ENCODE measurements at regions not wholly inside any gene's neighbourhood (a gene's known extent, or its start where the extent isn't known, plus 50 kb on each side); places are given as distances from the start of the nearest gene placed in this dataset.

DNA sequence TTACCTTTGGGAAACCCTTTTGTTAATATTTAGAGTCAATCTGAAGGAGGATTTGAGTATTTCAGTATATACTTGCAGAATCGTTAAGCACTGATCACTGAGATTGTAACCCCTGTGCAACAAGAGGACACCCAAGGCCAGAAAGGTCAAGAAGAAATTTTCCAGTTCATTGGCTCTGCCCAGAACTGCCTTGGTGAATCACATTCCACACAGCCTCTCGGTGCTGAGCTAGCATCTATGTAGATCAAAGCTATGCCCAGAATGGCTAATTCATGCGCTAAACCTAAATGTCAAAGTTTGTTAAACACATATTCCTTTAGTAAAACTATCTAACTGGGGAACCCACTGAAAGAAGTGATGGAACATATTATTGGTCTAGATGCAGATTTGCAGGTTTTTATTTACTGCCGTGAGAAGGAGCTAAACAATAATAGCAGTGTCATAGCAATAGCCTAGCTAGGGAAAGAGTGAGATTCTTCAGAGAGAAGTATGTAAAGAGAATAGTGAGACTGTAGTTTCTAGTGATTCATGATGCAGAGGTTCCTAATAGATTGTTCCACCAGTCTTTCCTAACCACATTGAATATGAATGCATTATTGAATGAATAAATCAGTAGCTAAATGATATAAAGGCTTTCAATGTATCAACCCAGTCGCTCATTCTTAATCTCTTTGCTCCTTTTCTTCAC is 423.2 kb upstream of the CRIM1 start:
- DNase-seq (no peak), ATAC-seq (no peak)
- Histone ChIP-seq H3K36me3 (no peaks in the 10 kb centered on the region), H3K27ac (no peak overlapping the region), H3K4me3 (no peak overlapping the region), H3K27me3 (peaks cover 0 to 6% (median 0%) of the 10 kb centered on the region in 7 donors), H3K9me3 (no peaks in the 10 kb centered on the region), H3K4me1 (no peaks in the 10 kb centered on the region)
- TF ChIP-seq, protein P1, sequence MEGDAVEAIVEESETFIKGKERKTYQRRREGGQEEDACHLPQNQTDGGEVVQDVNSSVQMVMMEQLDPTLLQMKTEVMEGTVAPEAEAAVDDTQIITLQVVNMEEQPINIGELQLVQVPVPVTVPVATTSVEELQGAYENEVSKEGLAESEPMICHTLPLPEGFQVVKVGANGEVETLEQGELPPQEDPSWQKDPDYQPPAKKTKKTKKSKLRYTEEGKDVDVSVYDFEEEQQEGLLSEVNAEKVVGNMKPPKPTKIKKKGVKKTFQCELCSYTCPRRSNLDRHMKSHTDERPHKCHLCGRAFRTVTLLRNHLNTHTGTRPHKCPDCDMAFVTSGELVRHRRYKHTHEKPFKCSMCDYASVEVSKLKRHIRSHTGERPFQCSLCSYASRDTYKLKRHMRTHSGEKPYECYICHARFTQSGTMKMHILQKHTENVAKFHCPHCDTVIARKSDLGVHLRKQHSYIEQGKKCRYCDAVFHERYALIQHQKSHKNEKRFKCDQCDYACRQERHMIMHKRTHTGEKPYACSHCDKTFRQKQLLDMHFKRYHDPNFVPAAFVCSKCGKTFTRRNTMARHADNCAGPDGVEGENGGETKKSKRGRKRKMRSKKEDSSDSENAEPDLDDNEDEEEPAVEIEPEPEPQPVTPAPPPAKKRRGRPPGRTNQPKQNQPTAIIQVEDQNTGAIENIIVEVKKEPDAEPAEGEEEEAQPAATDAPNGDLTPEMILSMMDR (IDR thresholded peaks at IDR 0.05), result no peak
- WGBS, 2 donors, result 84 to 86% methylated on average over 5 of the region's 5 CpGs
- intact Hi-C loops (cut with DNase I), result no loop called here

DNA sequence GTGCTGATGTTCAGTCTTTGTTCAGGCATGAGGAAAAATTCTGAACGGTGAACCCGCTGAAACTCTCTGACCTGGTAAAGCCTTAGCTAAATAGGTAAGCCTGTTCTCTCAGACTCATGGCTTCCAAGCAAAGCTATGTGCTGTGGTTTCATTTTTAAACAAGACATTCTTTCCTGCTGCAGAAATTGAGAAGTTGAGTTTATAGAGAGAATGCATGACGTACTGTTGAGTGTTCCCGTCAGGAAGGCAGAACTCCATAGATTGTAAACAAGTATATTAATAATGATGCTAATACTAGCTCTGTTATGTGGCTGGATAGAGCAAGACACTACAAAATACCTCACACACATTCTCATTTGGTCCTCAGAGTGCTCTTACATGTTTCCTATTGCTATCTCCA is 424.0 kb upstream of the CRIM1 start:
- TF ChIP-seq, protein P1 (IDR thresholded peaks at IDR 0.05), result no peak
- Histone ChIP-seq H3K4me3 (no peak overlapping the region), H3K27ac (no peak overlapping the region), H3K36me3 (no peaks in the 10 kb centered on the region), H3K9me3 (no peaks in the 10 kb centered on the region), H3K27me3 (peaks cover 0 to 6% (median 0%) of the 10 kb centered on the region in 7 donors), H3K4me1 (no peaks in the 10 kb centered on the region)
- intact Hi-C loops (cut with DNase I), result no loop called here
- ATAC-seq (no peak), DNase-seq (no peak)
- WGBS, 2 donors, result 87 to 93% methylated on average over 4 of the region's 4 CpGs

DNA sequence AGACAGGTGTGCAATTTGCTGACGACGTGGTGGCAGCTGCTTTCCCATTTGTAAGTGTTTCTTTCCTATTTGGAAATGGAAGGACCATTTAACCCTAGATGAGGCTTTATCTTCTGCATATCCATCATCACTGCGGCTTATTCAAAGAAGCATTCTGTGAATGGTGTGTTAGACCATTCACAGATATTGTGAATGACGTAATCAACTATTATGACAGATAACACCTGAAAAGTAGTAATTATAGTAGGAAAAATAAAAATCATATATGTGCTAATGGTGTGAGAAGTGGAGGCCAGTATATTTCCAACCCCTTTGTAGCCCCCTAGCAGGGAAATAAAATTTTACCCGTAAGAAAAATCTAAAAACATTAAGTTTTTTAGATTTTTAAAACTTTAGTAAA is 424.5 kb upstream of the CRIM1 start:
- WGBS, 2 donors, result 67 to 72% methylated on average over 5 of the region's 5 CpGs
- no peak for DNase-seq
- Histone ChIP-seq H3K9me3 (no peaks in the 10 kb centered on the region), H3K4me3 (no peak overlapping the region), H3K4me1 (no peaks in the 10 kb centered on the region), H3K27me3 (peaks cover 0 to 6% (median 0%) of the 10 kb centered on the region in 7 donors), H3K27ac (no peak overlapping the region), H3K36me3 (no peaks in the 10 kb centered on the region)
- intact Hi-C loops (cut with DNase I), result no loop called here
- ATAC-seq, result no peak
- TF ChIP-seq, protein P1 (IDR thresholded peaks at IDR 0.05), result no peak

DNA sequence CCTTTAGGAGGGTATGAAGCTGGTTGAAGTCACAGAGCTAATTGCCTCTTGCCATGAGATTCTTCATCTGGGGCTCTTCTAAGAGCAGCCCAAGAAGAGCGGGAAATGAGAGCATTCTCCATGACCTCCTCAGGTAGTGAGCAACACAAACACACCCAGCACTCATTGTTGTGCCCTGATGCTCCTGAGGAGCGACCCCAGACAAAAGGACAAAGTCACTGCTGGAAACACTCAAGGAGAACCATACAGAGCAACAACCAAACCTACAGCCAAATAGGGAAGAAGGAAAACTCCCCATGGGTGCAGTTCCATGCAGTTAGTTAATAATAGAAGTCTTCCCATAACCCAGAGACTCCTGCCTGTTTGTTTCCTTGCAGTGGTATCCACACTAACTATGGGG is 426.0 kb upstream of the CRIM1 start:
- DNase-seq (no peak), ATAC-seq (no peak)
- H3K27ac ChIP-seq, result no peak overlapping the region
- H3K4me3 ChIP-seq, result no peak overlapping the region
- intact Hi-C loops (cut with DNase I), result no loop called here
- no peaks in the 10 kb centered on the region for H3K9me3 ChIP-seq
- H3K4me1 ChIP-seq, result no peaks in the 10 kb centered on the region
- WGBS, 2 donors, result 82 to 87% methylated on average over 2 of the region's 2 CpGs
- H3K27me3 ChIP-seq, result peaks cover 0 to 6% (median 0%) of the 10 kb centered on the region in 7 donors
- no peaks in the 10 kb centered on the region for H3K36me3 ChIP-seq
- TF ChIP-seq, protein P1 (IDR thresholded peaks at IDR 0.05), result no peak

All from heart right ventricle (tissue), 16 donors.